Activated naive CD4-positive, alpha-beta T cell treated with anti-CD3 and anti-CD28 coated beads, Interleukin-2, amount 50 U/mL, for 72 hours (primary cell): ENCODE measurements at regions not wholly inside any gene's neighbourhood (a gene's known extent, or its start where the extent isn't known, plus 50 kb on each side); places are given as distances from the start of the nearest gene placed in this dataset.
"Not testable (repeated sequence)": the region's sequence is repeated elsewhere in the genome, so short reads cannot be mapped to it uniquely, and the experiment has no call there.

ENCODE experiments used
- ATAC-seq, 2 donors: fragments of 150-1000 bp; cut with Tn5 transposase; 2 replicates each; pipeline ENCODE4 v1.10.0; 2021; ENCODE audit warnings: mild to moderate bottlenecking in 2 of 2, moderate library complexity in 2 of 2
- DNase-seq, 2 donors: peaks; one replicate each; pipeline ENCODE4 v3.0.0; 2021 to 2022; ENCODE audit warnings: low spot score in 2 of 2
- H3K27ac Mint-ChIP-seq, 2 donors: one replicate each; pipeline ENCODE4 v1.8.0; 2022; ENCODE audit warnings: mild to moderate bottlenecking in 2 of 2, mixed read lengths in 2 of 2
- H3K36me3 Mint-ChIP-seq, 2 donors: one replicate each; pipeline ENCODE4 v1.8.0; 2022; ENCODE audit warnings: mixed read lengths in 2 of 2
- H3K9me3 Mint-ChIP-seq, 2 donors: one replicate each; pipeline ENCODE4 v1.8.0; 2022; ENCODE audit warnings: mixed read lengths in 2 of 2

GRCh38 chr18:22570492-22570891, 152.8 kb upstream of the CTAGE1 start:
- no peak for DNase-seq
- Mint-ChIP-seq H3K36me3 (no peaks in the 10 kb centered on the region), H3K9me3 (no peaks in the 10 kb centered on the region), H3K27ac (no peak overlapping the region)
- no peak for ATAC-seq

- H3K27ac Mint-ChIP-seq, result no peak overlapping the region
These were observed 154.6 kb upstream of the CTAGE1 start for GRCh38 chr18:22572341-22572740.

DNA sequence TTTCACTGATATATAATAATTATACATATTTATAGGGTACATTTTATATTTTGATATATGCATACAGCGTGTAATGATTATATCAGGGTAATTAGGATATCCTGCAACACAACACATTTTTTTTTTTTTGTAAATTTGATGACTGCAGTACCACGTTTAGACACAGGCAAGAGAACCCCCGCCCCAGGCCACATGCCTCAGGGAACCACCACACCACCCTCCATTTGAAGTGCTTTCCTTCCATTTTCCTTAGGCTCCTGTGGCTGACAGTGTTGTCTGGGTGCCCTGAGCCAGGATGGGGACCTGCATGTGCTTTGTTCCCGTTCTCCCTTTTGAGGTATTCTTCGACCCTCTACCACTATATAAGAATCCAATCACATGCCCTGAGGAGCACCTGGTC, 161.6 kb upstream of the CTAGE1 start:
- ATAC-seq (no peak), DNase-seq (no peak)
- Mint-ChIP-seq H3K36me3 (peaks cover 0 to 10% of the 10 kb centered on the region in 2 donors), H3K27ac (no peak overlapping the region), H3K9me3 (peaks cover 4 to 6% of the 10 kb centered on the region in 2 donors)

More at GRCh38 chr18:22572341-22572740, 154.6 kb upstream of the CTAGE1 start:
- DNase-seq, result no peak
- no peaks in the 10 kb centered on the region for H3K36me3 Mint-ChIP-seq
- no peaks in the 10 kb centered on the region for H3K9me3 Mint-ChIP-seq
- no peak for ATAC-seq

DNA sequence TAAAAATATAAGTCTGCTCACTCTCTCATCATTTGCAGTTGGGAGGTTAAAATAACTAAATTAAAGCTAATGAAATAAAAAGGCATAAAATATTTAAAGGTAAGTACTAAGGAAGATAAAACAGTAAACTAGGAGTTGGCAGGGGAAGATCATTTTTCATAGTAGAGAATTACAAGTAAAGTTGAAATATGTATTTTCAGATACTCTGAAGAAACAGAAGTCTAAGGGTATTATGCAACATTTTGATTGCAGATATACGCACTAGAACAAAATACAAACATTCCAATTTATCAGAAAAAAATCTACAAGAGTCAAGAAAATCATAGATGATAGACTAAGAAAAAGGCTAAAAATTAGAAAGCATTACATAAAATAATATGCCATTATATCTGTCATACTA, 167.6 kb upstream of the CTAGE1 start:
- peaks cover 0 to 4% of the 10 kb centered on the region in 2 donors for H3K36me3 Mint-ChIP-seq
- no peak for ATAC-seq
- peaks cover 0 to 6% of the 10 kb centered on the region in 2 donors for H3K9me3 Mint-ChIP-seq
- DNase-seq, result no peak
- H3K27ac Mint-ChIP-seq, result no peak overlapping the region

GRCh38 chr18:22585821-22586220, 168.1 kb upstream of the CTAGE1 start:
- peaks cover 0 to 11% of the 10 kb centered on the region in 2 donors for H3K9me3 Mint-ChIP-seq
- no peak overlapping the region for H3K27ac Mint-ChIP-seq
- H3K36me3 Mint-ChIP-seq, result peaks cover 0 to 4% of the 10 kb centered on the region in 2 donors
- DNase-seq, result no peak
- ATAC-seq, result no peak

DNA sequence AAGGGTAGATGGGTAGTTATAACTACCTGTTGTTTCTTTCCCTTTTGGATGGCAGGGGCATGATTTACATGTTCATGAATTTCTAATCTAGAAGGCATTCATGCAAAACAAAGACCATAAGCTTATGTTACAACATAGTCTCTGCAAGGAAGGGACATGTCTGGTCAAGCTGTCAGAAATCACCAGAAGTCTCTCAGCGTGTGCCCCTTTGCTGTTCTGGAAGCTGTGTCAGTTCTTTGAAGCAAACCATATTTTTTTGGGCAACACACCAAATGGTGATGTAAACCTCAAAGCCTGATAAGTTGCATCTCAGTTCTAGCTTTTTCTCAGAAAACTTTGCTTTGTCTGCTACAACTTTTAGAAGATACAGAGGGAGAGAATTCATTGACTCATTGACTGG, 173.5 kb upstream of the CTAGE1 start:
- H3K36me3 Mint-ChIP-seq, result peaks cover 0 to 4% of the 10 kb centered on the region in 2 donors
- peaks cover 0 to 16% of the 10 kb centered on the region in 2 donors for H3K9me3 Mint-ChIP-seq
- DNase-seq, result no peak
- ATAC-seq, result no peak
- H3K27ac Mint-ChIP-seq, result no peak overlapping the region

DNA sequence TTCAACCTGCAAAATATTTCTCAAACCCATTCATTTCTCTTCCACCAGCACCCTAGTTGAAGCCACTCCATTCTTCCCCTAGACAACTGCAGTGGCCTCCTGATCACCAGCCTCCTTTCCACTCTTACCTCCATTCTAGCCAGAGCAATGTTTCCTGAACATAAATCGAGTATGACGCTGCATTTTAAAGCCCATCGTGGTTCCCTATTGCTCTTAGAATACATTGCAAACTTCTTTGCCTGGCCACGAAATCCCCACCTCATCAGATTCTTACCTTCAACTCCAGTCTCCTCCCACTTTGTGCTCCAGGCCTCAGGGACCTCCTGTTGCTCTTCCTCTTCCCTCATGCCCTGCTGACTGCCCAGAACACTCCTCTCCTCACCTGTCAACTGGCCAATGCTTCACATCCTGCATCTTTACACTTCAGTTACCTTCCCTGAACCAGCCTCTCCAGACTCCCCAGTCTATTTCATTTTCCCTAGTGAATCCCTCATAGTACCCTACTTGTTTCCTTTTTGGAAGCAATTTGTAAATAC, 176.5 kb upstream of the CTAGE1 start:
- Mint-ChIP-seq H3K27ac (no peak overlapping the region), H3K36me3 (no peaks in the 10 kb centered on the region), H3K9me3 (peaks cover 2 to 15% of the 10 kb centered on the region in 2 donors)
- DNase-seq (no peak), ATAC-seq (no peak)

GRCh38 chr18:22601481-22601880, 183.8 kb upstream of the CTAGE1 start:
- no peak overlapping the region for H3K27ac Mint-ChIP-seq

DNA sequence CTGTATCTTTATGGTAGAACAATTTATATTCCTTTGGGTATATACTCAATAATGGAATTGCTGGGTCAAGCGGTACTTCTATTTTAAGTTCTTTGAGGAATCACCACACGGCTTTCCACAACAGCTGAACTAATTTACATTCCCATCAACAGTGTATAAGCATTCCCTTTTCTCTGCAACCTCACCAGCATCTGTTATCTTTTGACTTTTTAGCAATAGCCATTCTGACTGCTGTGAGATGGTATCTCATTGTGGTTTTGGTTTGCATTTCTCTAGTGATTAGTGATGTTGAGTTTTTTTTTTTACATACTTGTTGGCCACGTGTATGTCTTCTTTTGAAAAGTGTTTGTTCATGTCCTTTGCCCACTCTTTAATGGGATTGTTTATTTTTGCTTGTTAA, 184.7 kb upstream of the CTAGE1 start:
- H3K36me3 Mint-ChIP-seq, DNase-seq, ATAC-seq, H3K27ac Mint-ChIP-seq: not testable (repeated sequence)
- H3K9me3 Mint-ChIP-seq, result peaks cover 8 to 13% of the 10 kb centered on the region in 2 donors

More at GRCh38 chr18:22601481-22601880, 183.8 kb upstream of the CTAGE1 start:
- Mint-ChIP-seq H3K9me3 (peaks cover 8 to 13% of the 10 kb centered on the region in 2 donors), H3K36me3 (no peaks in the 10 kb centered on the region)
- DNase-seq (no peak), ATAC-seq (no peak)

- Mint-ChIP-seq H3K9me3 (peaks cover 8 to 13% of the 10 kb centered on the region in 2 donors), H3K27ac (no peak overlapping the region), H3K36me3 (no peaks in the 10 kb centered on the region)
- DNase-seq (no peak), ATAC-seq (no peak)
These were observed 186.2 kb upstream of the CTAGE1 start for GRCh38 chr18:22603902-22604301.

GRCh38 chr18:22604390-22604985, 186.8 kb upstream of the CTAGE1 start:
- DNase-seq, result no peak
- H3K27ac Mint-ChIP-seq, result no peak overlapping the region
- H3K9me3 Mint-ChIP-seq, result peaks cover 3 to 8% of the 10 kb centered on the region in 2 donors
- no peak for ATAC-seq
- H3K36me3 Mint-ChIP-seq, result no peaks in the 10 kb centered on the region

- H3K27ac Mint-ChIP-seq, result no peak overlapping the region
- peaks cover 3 to 8% of the 10 kb centered on the region in 2 donors for H3K9me3 Mint-ChIP-seq
- no peaks in the 10 kb centered on the region for H3K36me3 Mint-ChIP-seq
- no peak for ATAC-seq
- DNase-seq, result no peak
These were observed 187.3 kb upstream of the CTAGE1 start for GRCh38 chr18:22604986-22605421.

DNA sequence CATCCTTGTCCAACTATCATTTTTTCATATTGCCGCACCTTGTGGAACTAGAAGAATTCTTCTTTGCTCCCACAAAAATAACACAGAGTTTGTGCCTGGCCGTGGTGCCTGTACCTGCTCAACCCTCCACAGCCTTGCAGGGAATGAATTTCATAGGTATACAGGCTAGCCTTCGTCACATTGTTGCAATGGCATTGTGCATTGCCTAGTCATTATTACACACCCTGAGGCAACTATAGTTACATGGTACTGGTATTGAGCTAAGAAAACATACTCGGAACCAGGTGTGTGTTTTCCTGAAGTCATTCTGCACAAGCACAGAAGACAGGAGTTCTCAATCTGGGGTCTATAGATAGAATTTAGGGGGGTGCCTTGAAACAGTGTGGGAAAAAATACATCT, 188.0 kb upstream of the CTAGE1 start:
- H3K36me3 Mint-ChIP-seq, result no peaks in the 10 kb centered on the region
- no peak overlapping the region for H3K27ac Mint-ChIP-seq
- ATAC-seq (no peak), DNase-seq (no peak)
- H3K9me3 Mint-ChIP-seq, result peaks cover 3 to 6% of the 10 kb centered on the region in 2 donors

GRCh38 chr18:22606563-22607283, 189.0 kb upstream of the CTAGE1 start:
- H3K9me3 Mint-ChIP-seq, result peaks cover 3 to 5% of the 10 kb centered on the region in 2 donors
- no peaks in the 10 kb centered on the region for H3K36me3 Mint-ChIP-seq
- ATAC-seq (no peak), DNase-seq (no peak)
- H3K27ac Mint-ChIP-seq, result no peak overlapping the region

DNA sequence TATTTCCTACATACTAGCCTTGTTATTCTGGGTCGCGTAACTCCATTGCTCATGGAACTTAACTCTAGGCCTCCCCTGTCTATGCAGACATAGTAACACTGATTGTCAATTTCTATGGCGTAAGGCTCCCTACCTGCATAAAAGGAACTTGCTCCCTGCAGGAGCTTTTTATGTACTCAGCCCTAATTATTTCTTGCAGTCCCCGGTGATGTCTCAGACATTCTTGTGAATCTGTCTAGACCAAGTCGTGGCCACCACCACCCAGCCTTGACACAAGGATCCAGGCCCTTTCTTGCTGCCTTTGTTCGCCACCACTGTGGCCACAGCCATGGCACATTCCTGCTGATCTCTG, 189.5 kb upstream of the CTAGE1 start:
- no peak for DNase-seq
- no peak overlapping the region for H3K27ac Mint-ChIP-seq
- peaks cover 0 to 5% of the 10 kb centered on the region in 2 donors for H3K9me3 Mint-ChIP-seq
- no peaks in the 10 kb centered on the region for H3K36me3 Mint-ChIP-seq
- no peak for ATAC-seq

DNA sequence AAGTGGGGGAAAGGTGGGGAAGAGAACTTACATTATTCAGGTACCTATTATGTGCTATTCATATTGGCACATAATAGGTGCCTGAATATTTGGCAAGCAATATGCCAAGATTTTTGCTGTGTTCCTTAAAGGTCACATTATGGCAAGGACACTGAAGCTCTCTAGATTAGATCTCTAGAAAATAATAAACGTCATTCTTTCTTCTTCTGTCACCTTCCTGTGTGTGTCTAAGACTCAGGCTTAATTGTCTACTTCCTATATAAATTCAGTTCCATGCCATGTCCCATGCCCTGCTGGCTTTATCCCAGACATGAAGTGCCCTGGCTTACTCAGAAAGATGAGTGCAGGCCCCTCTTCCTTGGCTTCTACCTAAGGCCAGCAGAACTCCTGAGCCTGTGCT, 191.1 kb upstream of the CTAGE1 start:
- Mint-ChIP-seq H3K27ac (no peak overlapping the region), H3K36me3 (no peaks in the 10 kb centered on the region), H3K9me3 (no peaks in the 10 kb centered on the region)
- ATAC-seq, result no peak
- DNase-seq, result no peak

GRCh38 chr18:22609642-22610041, 191.9 kb upstream of the CTAGE1 start:
- no peak overlapping the region for H3K27ac Mint-ChIP-seq
- no peaks in the 10 kb centered on the region for H3K36me3 Mint-ChIP-seq
- ATAC-seq (no peak), DNase-seq (no peak)
- H3K9me3 Mint-ChIP-seq, result no peaks in the 10 kb centered on the region
